ENCODE measurements at regions not wholly inside any gene's neighbourhood (a gene's known extent, or its start where the extent isn't known, plus 50 kb on each side); places are given as distances from the start of the nearest gene placed in this dataset.

DNA sequence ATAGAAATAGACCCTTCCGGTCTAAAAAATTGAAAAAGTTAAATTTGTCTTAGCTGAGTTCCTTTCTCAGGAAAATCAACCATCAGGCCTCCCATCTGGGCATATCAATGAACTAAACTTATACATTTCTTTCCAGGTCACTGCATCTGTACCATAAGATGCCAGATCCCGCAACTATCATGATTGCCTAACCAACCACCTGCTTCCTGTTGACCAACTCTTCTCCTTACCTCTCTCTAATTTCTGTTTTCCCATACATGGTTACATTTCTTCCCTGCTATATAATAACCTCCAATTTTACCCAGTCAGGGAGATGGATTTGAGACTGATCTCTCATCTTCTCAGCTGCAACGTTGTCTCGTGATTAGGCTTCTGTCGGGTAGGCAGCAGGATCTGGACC is 228.7 kb downstream of the FSIP2 start:
- H3K9ac ChIP-seq (ENCODE audit: insufficient read depth in 1 of 2, low read length in 2 of 2): no peak overlapping the region
- no peak overlapping the region for H3K4me3 ChIP-seq
- DNase-seq (no peak), ATAC-seq (ENCODE audit: insufficient read depth, low FRiP score) (no peak)
- TF ChIP-seq, protein P1, sequence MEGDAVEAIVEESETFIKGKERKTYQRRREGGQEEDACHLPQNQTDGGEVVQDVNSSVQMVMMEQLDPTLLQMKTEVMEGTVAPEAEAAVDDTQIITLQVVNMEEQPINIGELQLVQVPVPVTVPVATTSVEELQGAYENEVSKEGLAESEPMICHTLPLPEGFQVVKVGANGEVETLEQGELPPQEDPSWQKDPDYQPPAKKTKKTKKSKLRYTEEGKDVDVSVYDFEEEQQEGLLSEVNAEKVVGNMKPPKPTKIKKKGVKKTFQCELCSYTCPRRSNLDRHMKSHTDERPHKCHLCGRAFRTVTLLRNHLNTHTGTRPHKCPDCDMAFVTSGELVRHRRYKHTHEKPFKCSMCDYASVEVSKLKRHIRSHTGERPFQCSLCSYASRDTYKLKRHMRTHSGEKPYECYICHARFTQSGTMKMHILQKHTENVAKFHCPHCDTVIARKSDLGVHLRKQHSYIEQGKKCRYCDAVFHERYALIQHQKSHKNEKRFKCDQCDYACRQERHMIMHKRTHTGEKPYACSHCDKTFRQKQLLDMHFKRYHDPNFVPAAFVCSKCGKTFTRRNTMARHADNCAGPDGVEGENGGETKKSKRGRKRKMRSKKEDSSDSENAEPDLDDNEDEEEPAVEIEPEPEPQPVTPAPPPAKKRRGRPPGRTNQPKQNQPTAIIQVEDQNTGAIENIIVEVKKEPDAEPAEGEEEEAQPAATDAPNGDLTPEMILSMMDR (IDR thresholded peaks at IDR 0.05; ENCODE audit: control extremely low read depth, extremely low read depth): no peak
- no peaks in the 10 kb centered on the region for H3K27me3 ChIP-seq (ENCODE audit: control insufficient read depth in 3 of 3, insufficient read depth in 3 of 3, low read length in 2 of 3)
- peaks cover 0 to 9% (median 0%) of the 10 kb centered on the region in 4 donors for H3K9me3 ChIP-seq (ENCODE audit: control insufficient read depth in 4 of 4, insufficient read depth in 3 of 4, low read length in 3 of 4)
- no peaks in the 10 kb centered on the region for H3K4me1 ChIP-seq (ENCODE audit: control insufficient read depth in 5 of 5, insufficient read depth in 5 of 5, low read length in 5 of 5)
- peaks cover 0 to 2% (median 0%) of the 10 kb centered on the region in 4 donors for H3K36me3 ChIP-seq (ENCODE audit: control insufficient read depth in 4 of 4, insufficient read depth in 4 of 4, low read length in 4 of 4)
- 80 to 91% methylated on average over 5 of the region's 5 CpGs for WGBS, 2 donors
- no peak overlapping the region for H3K27ac ChIP-seq (ENCODE audit: low read depth in 1 of 2, low read length in 1 of 2)

DNA sequence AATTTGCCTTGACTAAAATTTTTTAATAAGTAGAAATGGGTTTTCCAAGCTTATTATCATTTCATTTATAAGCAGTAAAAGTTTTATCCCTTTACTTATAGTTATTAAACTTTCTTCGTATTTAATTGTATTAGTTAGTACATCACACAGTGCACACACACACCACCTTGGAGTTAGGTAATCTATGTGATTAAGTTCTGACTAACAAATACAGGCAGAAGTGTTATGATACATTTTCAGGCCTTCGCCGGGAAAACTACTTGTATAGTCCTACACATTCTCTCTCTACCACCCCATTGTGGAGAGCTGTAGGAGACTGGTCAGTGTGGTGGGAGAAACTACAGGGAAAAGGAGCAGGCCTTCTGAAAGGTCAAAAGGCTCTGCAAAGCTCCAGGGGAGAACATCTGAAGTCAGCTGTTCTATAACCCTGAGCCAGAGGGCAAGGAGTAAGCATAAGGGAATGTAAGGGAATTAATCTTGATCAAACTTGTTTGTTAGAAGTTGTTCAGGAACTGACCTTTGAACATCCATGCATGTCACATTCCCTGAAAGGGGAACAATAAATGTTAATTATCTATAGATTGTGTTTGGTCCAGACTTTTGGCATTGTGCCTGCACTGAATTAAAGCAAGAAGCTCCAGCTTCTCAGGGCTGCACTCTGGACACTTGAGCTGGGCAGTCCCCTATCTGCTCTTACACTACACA is 231.7 kb downstream of the FSIP2 start:
- Histone ChIP-seq H3K27ac (ENCODE audit: low read depth in 1 of 2, low read length in 1 of 2) (no peak overlapping the region), H3K36me3 (ENCODE audit: control insufficient read depth in 4 of 4, insufficient read depth in 4 of 4, low read length in 4 of 4) (no peaks in the 10 kb centered on the region), H3K27me3 (ENCODE audit: control insufficient read depth in 3 of 3, insufficient read depth in 3 of 3, low read length in 2 of 3) (no peaks in the 10 kb centered on the region), H3K9me3 (ENCODE audit: control insufficient read depth in 4 of 4, insufficient read depth in 3 of 4, low read length in 3 of 4) (peaks cover 0 to 4% (median 1%) of the 10 kb centered on the region in 4 donors), H3K9ac (ENCODE audit: insufficient read depth in 1 of 2, low read length in 2 of 2) (no peak overlapping the region), H3K4me1 (ENCODE audit: control insufficient read depth in 5 of 5, insufficient read depth in 5 of 5, low read length in 5 of 5) (no peaks in the 10 kb centered on the region), H3K4me3 (no peak overlapping the region)
- WGBS, 2 donors: 87 to 93% methylated on average over 3 of the region's 3 CpGs
- TF ChIP-seq, protein P1 (IDR thresholded peaks at IDR 0.05; ENCODE audit: control extremely low read depth, extremely low read depth): no peak
- ATAC-seq (ENCODE audit: insufficient read depth, low FRiP score): no peak
- no peak for DNase-seq

DNA sequence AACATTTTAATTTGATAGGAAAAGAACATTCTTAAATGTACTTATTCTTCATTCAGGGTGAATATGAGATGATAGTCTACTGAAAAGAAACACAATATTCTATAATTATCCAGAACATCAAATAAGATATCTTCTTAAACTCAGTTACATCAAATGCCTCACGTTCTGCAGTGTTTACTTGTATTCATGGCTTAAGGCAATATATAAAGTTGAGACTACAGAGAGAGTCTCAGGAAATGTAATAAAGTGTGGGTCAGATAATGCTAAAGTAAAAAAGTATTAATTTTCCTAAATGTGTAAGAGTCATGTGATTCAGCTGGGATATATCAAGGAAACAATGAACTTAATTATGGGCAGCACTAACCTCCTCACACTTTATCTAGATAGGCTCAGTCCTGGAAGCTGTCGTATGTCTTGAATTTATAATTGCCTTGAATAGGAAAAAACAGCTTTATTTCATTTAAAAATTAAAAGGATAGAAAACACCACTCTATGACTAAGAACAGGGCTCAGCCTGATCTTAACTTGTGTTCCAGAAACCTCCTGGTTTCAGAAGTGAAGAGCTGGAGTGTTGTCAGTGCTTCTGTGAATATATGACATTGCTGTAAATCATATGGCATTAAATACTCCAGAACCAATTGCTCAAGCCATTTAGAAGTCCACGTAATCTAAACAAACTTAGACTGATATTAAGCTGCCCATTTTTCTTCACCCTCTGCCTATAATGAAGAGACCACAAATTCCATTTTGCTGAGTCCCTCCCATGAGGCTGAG is 240.2 kb downstream of the FSIP2 start:
- no peak overlapping the region for H3K4me3 ChIP-seq
- H3K36me3 ChIP-seq (ENCODE audit: control insufficient read depth in 4 of 4, insufficient read depth in 4 of 4, low read length in 4 of 4): no peaks in the 10 kb centered on the region
- 77 to 78% methylated on average over 3 of the region's 3 CpGs for WGBS, 2 donors
- H3K9ac ChIP-seq (ENCODE audit: insufficient read depth in 1 of 2, low read length in 2 of 2): no peak overlapping the region
- no peak for ATAC-seq (ENCODE audit: insufficient read depth, low FRiP score)
- peaks cover 0 to 3% (median 0%) of the 10 kb centered on the region in 4 donors for H3K9me3 ChIP-seq (ENCODE audit: control insufficient read depth in 4 of 4, insufficient read depth in 3 of 4, low read length in 3 of 4)
- TF ChIP-seq, protein P1 (IDR thresholded peaks at IDR 0.05; ENCODE audit: control extremely low read depth, extremely low read depth): no peak
- no peaks in the 10 kb centered on the region for H3K4me1 ChIP-seq (ENCODE audit: control insufficient read depth in 5 of 5, insufficient read depth in 5 of 5, low read length in 5 of 5)
- no peak overlapping the region for H3K27ac ChIP-seq (ENCODE audit: low read depth in 1 of 2, low read length in 1 of 2)
- no peaks in the 10 kb centered on the region for H3K27me3 ChIP-seq (ENCODE audit: control insufficient read depth in 3 of 3, insufficient read depth in 3 of 3, low read length in 2 of 3)
- no peak for DNase-seq

Data from lung (tissue), 11 donors.